ENCODE measurements at regions not wholly inside any gene's neighbourhood (a gene's known extent, or its start where the extent isn't known, plus 50 kb on each side); places are given as distances from the start of the nearest gene placed in this dataset.
A peak's percentile ranks its signal among the peaks of the same experiment; 100 is the strongest.
"Not testable (repeated sequence)": the region's sequence is repeated elsewhere in the genome, so short reads cannot be mapped to it uniquely, and the experiment has no call there.

GRCh38 chr1:181936768-181937581 is 124.5 kb downstream of the ZNF648 start:
- FAIRE-seq, result peak; percentile 96
- TF ChIP-seq POLR2AphosphoS5 (IDR thresholded peaks at IDR 0.05; ENCODE audit: low read depth, low read length) (no peak), TAF1 (IDR thresholded peaks at IDR 0.05; ENCODE audit: borderline replicate concordance, low read depth, low read length) (no peak), POLR2A (IDR thresholded peaks at IDR 0.05; ENCODE audit: low read depth, low read length) (no peak)
- DNase-seq (ENCODE audit: insufficient read length), result peak; percentile 26

- FAIRE-seq (no peak), DNase-seq (ENCODE audit: insufficient read length) (no peak)
- no peak for TF ChIP-seq POLR2A (IDR thresholded peaks at IDR 0.05; ENCODE audit: low read depth, low read length)
- TF ChIP-seq TAF1 (IDR thresholded peaks at IDR 0.05; ENCODE audit: borderline replicate concordance, low read depth, low read length), result no peak
- TF ChIP-seq POLR2AphosphoS5 (IDR thresholded peaks at IDR 0.05; ENCODE audit: low read depth, low read length), result no peak
These were observed 125.2 kb downstream of the ZNF648 start for GRCh38 chr1:181936269-181936668.

GRCh38 chr1:181931873-181932272 is 129.6 kb downstream of the ZNF648 start:
- TF ChIP-seq POLR2A (IDR thresholded peaks at IDR 0.05; ENCODE audit: low read depth, low read length) (no peak), POLR2AphosphoS5 (IDR thresholded peaks at IDR 0.05; ENCODE audit: low read depth, low read length) (no peak), TAF1 (IDR thresholded peaks at IDR 0.05; ENCODE audit: borderline replicate concordance, low read depth, low read length) (no peak)
- FAIRE-seq, result no peak

GRCh38 chr1:181930187-181930586 is 131.3 kb downstream of the ZNF648 start:
- TF ChIP-seq TAF1 (IDR thresholded peaks at IDR 0.05; ENCODE audit: borderline replicate concordance, low read depth, low read length), result no peak
- no peak for TF ChIP-seq POLR2AphosphoS5 (IDR thresholded peaks at IDR 0.05; ENCODE audit: low read depth, low read length)
- no peak for TF ChIP-seq POLR2A (IDR thresholded peaks at IDR 0.05; ENCODE audit: low read depth, low read length)
- FAIRE-seq (no peak), DNase-seq (ENCODE audit: insufficient read length) (no peak)

More at GRCh38 chr1:181931873-181932272, 129.6 kb downstream of the ZNF648 start:
- DNase-seq (ENCODE audit: insufficient read length), result no peak

- TF ChIP-seq POLR2AphosphoS5 (IDR thresholded peaks at IDR 0.05; ENCODE audit: low read depth, low read length), result no peak
- no peak for TF ChIP-seq POLR2A (IDR thresholded peaks at IDR 0.05; ENCODE audit: low read depth, low read length)
- TF ChIP-seq TAF1 (IDR thresholded peaks at IDR 0.05; ENCODE audit: borderline replicate concordance, low read depth, low read length), result no peak
- DNase-seq (ENCODE audit: insufficient read length) (no peak), FAIRE-seq (peak; percentile 5)
These were observed 134.8 kb downstream of the ZNF648 start for GRCh38 chr1:181926697-181927096.

GRCh38 chr1:181924034-181924433 is 137.5 kb downstream of the ZNF648 start:
- FAIRE-seq, result not testable (repeated sequence)

GRCh38 chr1:181919542-181919941 is 142.0 kb downstream of the ZNF648 start:
- DNase-seq (ENCODE audit: insufficient read length) (no peak), FAIRE-seq (no peak)
- TF ChIP-seq POLR2AphosphoS5 (IDR thresholded peaks at IDR 0.05; ENCODE audit: low read depth, low read length) (no peak), POLR2A (IDR thresholded peaks at IDR 0.05; ENCODE audit: low read depth, low read length) (no peak), TAF1 (IDR thresholded peaks at IDR 0.05; ENCODE audit: borderline replicate concordance, low read depth, low read length) (no peak)

More at GRCh38 chr1:181924034-181924433, 137.5 kb downstream of the ZNF648 start:
- not testable (repeated sequence) for DNase-seq (ENCODE audit: insufficient read length)

- TF ChIP-seq TAF1 (IDR thresholded peaks at IDR 0.05; ENCODE audit: borderline replicate concordance, low read depth, low read length) (no peak), POLR2A (IDR thresholded peaks at IDR 0.05; ENCODE audit: low read depth, low read length) (no peak), POLR2AphosphoS5 (IDR thresholded peaks at IDR 0.05; ENCODE audit: low read depth, low read length) (no peak)
- FAIRE-seq, result no peak
- no peak for DNase-seq (ENCODE audit: insufficient read length)
These were observed 142.5 kb downstream of the ZNF648 start for GRCh38 chr1:181918880-181919525.

- DNase-seq (ENCODE audit: insufficient read length), result no peak
- TF ChIP-seq POLR2AphosphoS5 (IDR thresholded peaks at IDR 0.05; ENCODE audit: low read depth, low read length) (no peak), TAF1 (IDR thresholded peaks at IDR 0.05; ENCODE audit: borderline replicate concordance, low read depth, low read length) (no peak), POLR2A (IDR thresholded peaks at IDR 0.05; ENCODE audit: low read depth, low read length) (no peak)
- FAIRE-seq, result no peak
These were observed 149.8 kb downstream of the ZNF648 start for GRCh38 chr1:181911715-181912114.

- no peak for FAIRE-seq
- TF ChIP-seq POLR2AphosphoS5 (IDR thresholded peaks at IDR 0.05; ENCODE audit: low read depth, low read length) (no peak), TAF1 (IDR thresholded peaks at IDR 0.05; ENCODE audit: borderline replicate concordance, low read depth, low read length) (no peak), POLR2A (IDR thresholded peaks at IDR 0.05; ENCODE audit: low read depth, low read length) (no peak)
- no peak for DNase-seq (ENCODE audit: insufficient read length)
These were observed 150.6 kb downstream of the ZNF648 start for GRCh38 chr1:181910905-181911304.

GRCh38 chr1:181909010-181909409 is 152.5 kb downstream of the ZNF648 start:
- TF ChIP-seq TAF1 (IDR thresholded peaks at IDR 0.05; ENCODE audit: borderline replicate concordance, low read depth, low read length) (no peak), POLR2A (IDR thresholded peaks at IDR 0.05; ENCODE audit: low read depth, low read length) (no peak), POLR2AphosphoS5 (IDR thresholded peaks at IDR 0.05; ENCODE audit: low read depth, low read length) (no peak)
- DNase-seq (ENCODE audit: insufficient read length) (no peak), FAIRE-seq (no peak)

GRCh38 chr1:181906631-181907030 is 154.9 kb downstream of the ZNF648 start:
- no peak for TF ChIP-seq POLR2A (IDR thresholded peaks at IDR 0.05; ENCODE audit: low read depth, low read length)
- TF ChIP-seq TAF1 (IDR thresholded peaks at IDR 0.05; ENCODE audit: borderline replicate concordance, low read depth, low read length), result no peak
- no peak for TF ChIP-seq POLR2AphosphoS5 (IDR thresholded peaks at IDR 0.05; ENCODE audit: low read depth, low read length)
- DNase-seq (ENCODE audit: insufficient read length) (no peak), FAIRE-seq (no peak)
